Liver (tissue), 8 donors: ENCODE measurements at regions not wholly inside any gene's neighbourhood (a gene's known extent, or its start where the extent isn't known, plus 50 kb on each side); places are given as distances from the start of the nearest gene placed in this dataset.

Source experiments
- DNase-seq: peaks from one replicate; pipeline ENCODE4 v3.0.0-alpha.2; 2017; ENCODE audit warnings: low spot score
- H3K27ac ChIP-seq, 2 donors: one replicate each; pipeline ENCODE4 v1.7.0; 2013; ENCODE audit warnings: inconsistent platforms in 2 of 2, low read length in 2 of 2, control low read depth in 1 of 2, low read depth in 1 of 2, mild to moderate bottlenecking in 1 of 2
- H3K27me3 ChIP-seq, 4 donors: one replicate each; pipeline versions ENCODE4 v1.6.1 to v1.7.0; 2013; ENCODE audit warnings: low read length in 3 of 4, inconsistent platforms in 1 of 4, mild to moderate bottlenecking in 1 of 4, moderate library complexity in 1 of 4; ENCODE audit not compliant: control insufficient read depth in 4 of 4, insufficient read depth in 4 of 4
- H3K36me3 ChIP-seq, 4 donors: one replicate each; pipeline versions ENCODE4 v1.6.1 to v1.7.0; 2013; ENCODE audit warnings: low read length in 3 of 4, mild to moderate bottlenecking in 3 of 4, low read depth in 1 of 4, moderate library complexity in 1 of 4; ENCODE audit not compliant: control insufficient read depth in 4 of 4, insufficient read depth in 3 of 4
- H3K4me1 ChIP-seq, 4 donors: one replicate each; pipeline versions ENCODE4 v1.6.1 to v1.7.0; 2013; ENCODE audit warnings: low read length in 3 of 4, mild to moderate bottlenecking in 3 of 4, moderate library complexity in 1 of 4; ENCODE audit not compliant: control insufficient read depth in 4 of 4, insufficient read depth in 4 of 4
- H3K4me3 ChIP-seq, 3 donors: one replicate each; pipeline versions ENCODE4 v1.6.1 to v1.7.0; 2013; ENCODE audit warnings: low read length in 3 of 3, control low read depth in 1 of 3, low read depth in 1 of 3, mild to moderate bottlenecking in 1 of 3
- H3K9ac ChIP-seq, 2 donors: one replicate each; pipeline ENCODE4 v1.7.0; 2013; ENCODE audit warnings: low read length in 2 of 2, mild to moderate bottlenecking in 2 of 2, moderate library complexity in 2 of 2, control low read depth in 1 of 2, low read depth in 1 of 2
- H3K9me3 ChIP-seq, 4 donors: one replicate each; pipeline versions ENCODE4 v1.6.1 to v1.7.0; 2013; ENCODE audit warnings: low read length in 3 of 4; ENCODE audit not compliant: control insufficient read depth in 4 of 4
- EGR1 ChIP-seq, 2 donors: IDR thresholded peaks; 2 replicates each; pipeline ENCODE4 v1.6.1; 2016 to 2018; ENCODE audit warnings: antibody characterized with exemption in 2 of 2, low read depth in 2 of 2
- FOXA1 ChIP-seq: IDR thresholded peaks from 2 replicates; pipeline ENCODE4 v1.6.1; 2016; ENCODE audit warnings: antibody characterized with exemption
- FOXA2 ChIP-seq: IDR thresholded peaks from 2 replicates; pipeline ENCODE4 v1.6.1; 2016; ENCODE audit warnings: antibody characterized with exemption
- GABPA ChIP-seq, 2 donors: IDR thresholded peaks in 1 of 2; conservative IDR thresholded peaks in 1 of 2; 2 replicates each; pipeline ENCODE4 v1.6.1; 2016; ENCODE audit warnings: antibody characterized with exemption in 2 of 2, mild to moderate bottlenecking in 1 of 2, moderate library complexity in 1 of 2
- HNF4A ChIP-seq, 2 donors: conservative IDR thresholded peaks; 2 replicates each; pipeline ENCODE4 v1.6.1; 2016; ENCODE audit warnings: antibody characterized with exemption in 2 of 2, mild to moderate bottlenecking in 2 of 2
- HNF4G ChIP-seq: IDR thresholded peaks from 2 replicates; pipeline ENCODE4 v1.6.1; 2016; ENCODE audit warnings: antibody characterized with exemption
- NR2F2 ChIP-seq: IDR thresholded peaks from 2 replicates; pipeline ENCODE4 v1.6.1; 2016; ENCODE audit warnings: antibody characterized with exemption
- RXRA ChIP-seq, 2 donors: IDR thresholded peaks; 2 replicates each; pipeline ENCODE4 v1.6.1; 2017 to 2018; ENCODE audit warnings: antibody characterized with exemption in 2 of 2, mild to moderate bottlenecking in 1 of 2
- SP1 ChIP-seq: IDR thresholded peaks from 2 replicates; pipeline ENCODE4 v1.6.1; 2018; ENCODE audit warnings: antibody characterized with exemption, mild to moderate bottlenecking
- TAF1 ChIP-seq: conservative IDR thresholded peaks from 2 replicates; pipeline ENCODE4 v1.6.1; 2016; ENCODE audit warnings: antibody characterized with exemption, mild to moderate bottlenecking
- WGBS: extraction: QIAGEN DNeasy Blood & Tissue Kit; methylation state at CpG from one replicate; pipeline ENCODE4 v1.1.7; 2013; 5-methylcytosine and 5-hydroxymethylcytosine counted together
- TF ChIP-seq, protein P1 (sequence below): IDR thresholded peaks from 2 replicates; pipeline ENCODE4 v1.6.1; 2016; ENCODE audit warnings: antibody characterized with exemption, mild to moderate bottlenecking
- TF ChIP-seq, protein P2 (sequence below): fragments of 150-350 bp; IDR thresholded peaks from 2 replicates; pipeline ENCODE4 v1.5.1; 2017; ENCODE audit warnings: improper control_type of control experiment, low read depth, low read length; ENCODE audit not compliant: missing input control
- TF ChIP-seq, protein P3 (sequence below): IDR thresholded peaks from 2 replicates; pipeline ENCODE4 v1.6.1; 2016; ENCODE audit warnings: antibody characterized with exemption
- TF ChIP-seq, protein P4 (sequence below): IDR thresholded peaks from 2 replicates; pipeline ENCODE4 v1.6.1; 2016; ENCODE audit warnings: antibody characterized with exemption
- donor health status: healthy.
- donor health status: healthy.
- donor health status: healthy.
- donor health status: healthy.
- donor health status: healthy.

DNA sequence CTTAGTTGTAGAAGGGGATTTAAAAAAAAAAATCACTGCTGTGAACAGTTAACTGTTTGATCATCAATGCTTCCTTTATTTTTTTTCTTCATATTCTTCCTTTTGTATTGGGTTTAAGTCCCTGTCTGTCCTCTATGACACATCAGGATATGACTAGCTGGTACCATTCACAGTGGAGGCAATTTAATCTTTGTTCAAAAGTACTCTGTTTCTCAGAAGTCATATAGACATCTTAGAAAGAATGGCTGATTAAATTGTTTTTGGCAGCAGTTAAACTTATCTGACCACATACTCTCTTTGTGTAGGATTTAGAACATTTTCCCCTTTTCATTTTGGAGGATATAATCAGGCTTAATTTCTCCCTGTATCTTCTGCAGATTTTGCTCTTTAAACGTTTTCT, 807.8 kb upstream of the CDH2 start (continued):
- TF ChIP-seq, protein P1, sequence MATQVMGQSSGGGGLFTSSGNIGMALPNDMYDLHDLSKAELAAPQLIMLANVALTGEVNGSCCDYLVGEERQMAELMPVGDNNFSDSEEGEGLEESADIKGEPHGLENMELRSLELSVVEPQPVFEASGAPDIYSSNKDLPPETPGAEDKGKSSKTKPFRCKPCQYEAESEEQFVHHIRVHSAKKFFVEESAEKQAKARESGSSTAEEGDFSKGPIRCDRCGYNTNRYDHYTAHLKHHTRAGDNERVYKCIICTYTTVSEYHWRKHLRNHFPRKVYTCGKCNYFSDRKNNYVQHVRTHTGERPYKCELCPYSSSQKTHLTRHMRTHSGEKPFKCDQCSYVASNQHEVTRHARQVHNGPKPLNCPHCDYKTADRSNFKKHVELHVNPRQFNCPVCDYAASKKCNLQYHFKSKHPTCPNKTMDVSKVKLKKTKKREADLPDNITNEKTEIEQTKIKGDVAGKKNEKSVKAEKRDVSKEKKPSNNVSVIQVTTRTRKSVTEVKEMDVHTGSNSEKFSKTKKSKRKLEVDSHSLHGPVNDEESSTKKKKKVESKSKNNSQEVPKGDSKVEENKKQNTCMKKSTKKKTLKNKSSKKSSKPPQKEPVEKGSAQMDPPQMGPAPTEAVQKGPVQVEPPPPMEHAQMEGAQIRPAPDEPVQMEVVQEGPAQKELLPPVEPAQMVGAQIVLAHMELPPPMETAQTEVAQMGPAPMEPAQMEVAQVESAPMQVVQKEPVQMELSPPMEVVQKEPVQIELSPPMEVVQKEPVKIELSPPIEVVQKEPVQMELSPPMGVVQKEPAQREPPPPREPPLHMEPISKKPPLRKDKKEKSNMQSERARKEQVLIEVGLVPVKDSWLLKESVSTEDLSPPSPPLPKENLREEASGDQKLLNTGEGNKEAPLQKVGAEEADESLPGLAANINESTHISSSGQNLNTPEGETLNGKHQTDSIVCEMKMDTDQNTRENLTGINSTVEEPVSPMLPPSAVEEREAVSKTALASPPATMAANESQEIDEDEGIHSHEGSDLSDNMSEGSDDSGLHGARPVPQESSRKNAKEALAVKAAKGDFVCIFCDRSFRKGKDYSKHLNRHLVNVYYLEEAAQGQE, result no peak

DNA sequence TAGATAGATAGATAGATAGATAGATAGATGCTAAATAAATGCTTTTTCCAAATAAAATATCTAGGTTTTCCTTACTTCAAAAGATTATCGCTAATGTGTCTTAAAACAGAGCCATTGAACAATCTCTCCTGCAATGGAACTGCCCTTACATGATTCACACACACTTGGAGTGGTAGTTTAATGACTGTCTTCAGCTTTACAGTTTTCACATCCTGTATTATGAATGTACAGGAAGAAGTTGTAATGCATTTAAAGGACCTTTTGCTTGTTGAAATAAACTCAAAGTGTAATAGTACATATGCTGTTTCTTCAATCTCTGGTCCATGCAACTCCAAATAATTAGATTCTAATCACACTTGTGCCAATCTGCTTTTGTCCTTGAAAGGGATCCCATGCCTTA, 797.6 kb upstream of the CDH2 start:
- Histone ChIP-seq H3K4me3 (no peak overlapping the region), H3K27me3 (peaks cover 0 to 2% (median 0%) of the 10 kb centered on the region in 4 donors), H3K4me1 (no peaks in the 10 kb centered on the region), H3K27ac (no peak overlapping the region), H3K9me3 (no peaks in the 10 kb centered on the region), H3K9ac (no peak overlapping the region), H3K36me3 (no peaks in the 10 kb centered on the region)
- DNase-seq, result no peak
- WGBS, result 93% methylated on average over 1 of the region's 1 CpG
- TF ChIP-seq, protein P2, sequence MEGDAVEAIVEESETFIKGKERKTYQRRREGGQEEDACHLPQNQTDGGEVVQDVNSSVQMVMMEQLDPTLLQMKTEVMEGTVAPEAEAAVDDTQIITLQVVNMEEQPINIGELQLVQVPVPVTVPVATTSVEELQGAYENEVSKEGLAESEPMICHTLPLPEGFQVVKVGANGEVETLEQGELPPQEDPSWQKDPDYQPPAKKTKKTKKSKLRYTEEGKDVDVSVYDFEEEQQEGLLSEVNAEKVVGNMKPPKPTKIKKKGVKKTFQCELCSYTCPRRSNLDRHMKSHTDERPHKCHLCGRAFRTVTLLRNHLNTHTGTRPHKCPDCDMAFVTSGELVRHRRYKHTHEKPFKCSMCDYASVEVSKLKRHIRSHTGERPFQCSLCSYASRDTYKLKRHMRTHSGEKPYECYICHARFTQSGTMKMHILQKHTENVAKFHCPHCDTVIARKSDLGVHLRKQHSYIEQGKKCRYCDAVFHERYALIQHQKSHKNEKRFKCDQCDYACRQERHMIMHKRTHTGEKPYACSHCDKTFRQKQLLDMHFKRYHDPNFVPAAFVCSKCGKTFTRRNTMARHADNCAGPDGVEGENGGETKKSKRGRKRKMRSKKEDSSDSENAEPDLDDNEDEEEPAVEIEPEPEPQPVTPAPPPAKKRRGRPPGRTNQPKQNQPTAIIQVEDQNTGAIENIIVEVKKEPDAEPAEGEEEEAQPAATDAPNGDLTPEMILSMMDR, result no peak
- TF ChIP-seq, protein P3, sequence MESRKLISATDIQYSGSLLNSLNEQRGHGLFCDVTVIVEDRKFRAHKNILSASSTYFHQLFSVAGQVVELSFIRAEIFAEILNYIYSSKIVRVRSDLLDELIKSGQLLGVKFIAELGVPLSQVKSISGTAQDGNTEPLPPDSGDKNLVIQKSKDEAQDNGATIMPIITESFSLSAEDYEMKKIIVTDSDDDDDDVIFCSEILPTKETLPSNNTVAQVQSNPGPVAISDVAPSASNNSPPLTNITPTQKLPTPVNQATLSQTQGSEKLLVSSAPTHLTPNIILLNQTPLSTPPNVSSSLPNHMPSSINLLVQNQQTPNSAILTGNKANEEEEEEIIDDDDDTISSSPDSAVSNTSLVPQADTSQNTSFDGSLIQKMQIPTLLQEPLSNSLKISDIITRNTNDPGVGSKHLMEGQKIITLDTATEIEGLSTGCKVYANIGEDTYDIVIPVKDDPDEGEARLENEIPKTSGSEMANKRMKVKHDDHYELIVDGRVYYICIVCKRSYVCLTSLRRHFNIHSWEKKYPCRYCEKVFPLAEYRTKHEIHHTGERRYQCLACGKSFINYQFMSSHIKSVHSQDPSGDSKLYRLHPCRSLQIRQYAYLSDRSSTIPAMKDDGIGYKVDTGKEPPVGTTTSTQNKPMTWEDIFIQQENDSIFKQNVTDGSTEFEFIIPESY, result no peak
- no peak for TF ChIP-seq FOXA1
- TF ChIP-seq FOXA2, result no peak
- TF ChIP-seq, protein P4, sequence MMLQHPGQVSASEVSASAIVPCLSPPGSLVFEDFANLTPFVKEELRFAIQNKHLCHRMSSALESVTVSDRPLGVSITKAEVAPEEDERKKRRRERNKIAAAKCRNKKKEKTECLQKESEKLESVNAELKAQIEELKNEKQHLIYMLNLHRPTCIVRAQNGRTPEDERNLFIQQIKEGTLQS, result no peak
- no peak for TF ChIP-seq SP1
- no peak for TF ChIP-seq NR2F2
- no peak for TF ChIP-seq HNF4A (conservative IDR thresholded peaks at IDR 0.05)
- TF ChIP-seq RXRA (IDR thresholded peaks at IDR 0.05), result no peak
- TF ChIP-seq GABPA (IDR thresholded peaks at IDR 0.05 in 1 of 2, conservative IDR thresholded peaks at IDR 0.05 in 1 of 2), result no peak
- no peak for TF ChIP-seq EGR1 (IDR thresholded peaks at IDR 0.05; ENCODE audit: low read depth in 2 of 2)
- no peak for TF ChIP-seq HNF4G
- TF ChIP-seq, protein P1, result no peak
- TF ChIP-seq TAF1, result no peak
